ENCODE measurements at regions not wholly inside any gene's neighbourhood (a gene's known extent, or its start where the extent isn't known, plus 50 kb on each side); places are given as distances from the start of the nearest gene placed in this dataset.
"Not testable (repeated sequence)": the region's sequence is repeated elsewhere in the genome, so short reads cannot be mapped to it uniquely, and the experiment has no call there.

DNA sequence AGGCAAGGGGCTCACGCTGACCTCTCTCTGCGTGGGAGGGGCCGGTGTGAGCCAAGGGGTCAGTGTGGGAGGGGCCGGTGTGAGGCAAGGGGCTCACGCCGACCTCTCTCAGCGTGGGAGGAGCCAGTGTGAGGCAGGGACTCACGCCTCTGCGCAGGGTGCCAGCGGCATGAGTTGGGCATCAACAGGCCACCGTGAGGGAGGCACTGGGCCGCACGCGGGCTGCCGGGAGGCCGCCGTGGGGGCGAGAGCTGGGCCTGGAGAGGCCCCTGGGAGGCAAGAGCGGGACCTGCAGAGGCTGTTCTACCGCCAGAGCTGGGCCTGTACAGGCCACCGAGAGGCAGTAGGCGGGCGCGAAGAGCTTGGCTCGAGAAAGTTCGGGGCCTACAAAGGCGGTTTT is 255.6 kb upstream of the NUPR2 start:
- TF ChIP-seq, protein P1, sequence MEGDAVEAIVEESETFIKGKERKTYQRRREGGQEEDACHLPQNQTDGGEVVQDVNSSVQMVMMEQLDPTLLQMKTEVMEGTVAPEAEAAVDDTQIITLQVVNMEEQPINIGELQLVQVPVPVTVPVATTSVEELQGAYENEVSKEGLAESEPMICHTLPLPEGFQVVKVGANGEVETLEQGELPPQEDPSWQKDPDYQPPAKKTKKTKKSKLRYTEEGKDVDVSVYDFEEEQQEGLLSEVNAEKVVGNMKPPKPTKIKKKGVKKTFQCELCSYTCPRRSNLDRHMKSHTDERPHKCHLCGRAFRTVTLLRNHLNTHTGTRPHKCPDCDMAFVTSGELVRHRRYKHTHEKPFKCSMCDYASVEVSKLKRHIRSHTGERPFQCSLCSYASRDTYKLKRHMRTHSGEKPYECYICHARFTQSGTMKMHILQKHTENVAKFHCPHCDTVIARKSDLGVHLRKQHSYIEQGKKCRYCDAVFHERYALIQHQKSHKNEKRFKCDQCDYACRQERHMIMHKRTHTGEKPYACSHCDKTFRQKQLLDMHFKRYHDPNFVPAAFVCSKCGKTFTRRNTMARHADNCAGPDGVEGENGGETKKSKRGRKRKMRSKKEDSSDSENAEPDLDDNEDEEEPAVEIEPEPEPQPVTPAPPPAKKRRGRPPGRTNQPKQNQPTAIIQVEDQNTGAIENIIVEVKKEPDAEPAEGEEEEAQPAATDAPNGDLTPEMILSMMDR (IDR thresholded peaks at IDR 0.05), result not testable (repeated sequence)
- TF ChIP-seq POLR2A (IDR thresholded peaks at IDR 0.05), result not testable (repeated sequence)

Measured in Peyer's patch (tissue), 4 donors.